Smooth muscle cell (in vitro differentiated cells): ENCODE measurements at regions not wholly inside any gene's neighbourhood (a gene's known extent, or its start where the extent isn't known, plus 50 kb on each side); places are given as distances from the start of the nearest gene placed in this dataset.

Experiments
- DNase-seq: peaks from one replicate; lab custom pipeline; 2025; ENCODE audit not compliant: unreplicated experiment; lab: John Stamatoyannopoulos, UW
- H2AFZ ChIP-seq: fragments of 200-600 bp; sonication (generic); 2 replicates; pipeline ENCODE4 v1.6.0; 2016; ENCODE audit warnings: antibody characterized with exemption, low read depth, mild to moderate bottlenecking
- H3F3A ChIP-seq: fragments of 200-600 bp; sonication (generic); 2 replicates; pipeline ENCODE4 v1.6.0; 2017; ENCODE audit warnings: antibody characterized with exemption, low read depth
- H3K27ac ChIP-seq: fragments of 200-600 bp; sonication (generic); 2 replicates; pipeline ENCODE4 v1.5.1; 2016; ENCODE audit warnings: low read depth, mild to moderate bottlenecking
- H3K27me3 ChIP-seq: fragments of 200-600 bp; sonication (generic); 2 replicates; pipeline ENCODE4 v1.6.1; 2016; ENCODE audit warnings: low read depth, mild to moderate bottlenecking
- H3K36me3 ChIP-seq: fragments of 200-600 bp; sonication (generic); 2 replicates; pipeline ENCODE4 v1.5.1; 2016; ENCODE audit warnings: low read depth
- H3K4me1 ChIP-seq: fragments of 200-600 bp; sonication (generic); 2 replicates; pipeline ENCODE4 v1.5.1; 2016; ENCODE audit warnings: low read depth
- H3K4me2 ChIP-seq: fragments of 200-600 bp; sonication (generic); 2 replicates; pipeline ENCODE4 v1.6.0; 2016; ENCODE audit warnings: mild to moderate bottlenecking
- H3K4me3 ChIP-seq: fragments of 200-600 bp; sonication (generic); 2 replicates; pipeline ENCODE4 v1.5.1; 2016; ENCODE audit warnings: mild to moderate bottlenecking
- H3K79me2 ChIP-seq: fragments of 200-600 bp; sonication (generic); 2 replicates; pipeline ENCODE4 v1.6.0; 2016; ENCODE audit warnings: low read depth, mild to moderate bottlenecking
- H3K9ac ChIP-seq: fragments of 200-600 bp; sonication (generic); 2 replicates; pipeline ENCODE4 v1.6.0; 2016; ENCODE audit warnings: low read depth
- H3K9me3 ChIP-seq: fragments of 200-600 bp; sonication (generic); replicated peaks from 2 replicates; pipeline ENCODE4 v1.5.1; 2016; ENCODE audit warnings: low read depth
- H4K20me1 ChIP-seq: fragments of 200-600 bp; sonication (generic); 2 replicates; pipeline ENCODE4 v1.6.0; 2016; ENCODE audit warnings: low read depth
- WGBS: methylation state at CpG from one replicate; pipeline ENCODE4 v1.1.7; 2016; ENCODE audit warnings: low lambda C conversion rate; 5-methylcytosine and 5-hydroxymethylcytosine counted together
- TF ChIP-seq, protein P1 (sequence below): fragments of 200-600 bp; sonication (generic); IDR thresholded peaks from 2 replicates; pipeline ENCODE4 v1.5.1; 2017; ENCODE audit warnings: borderline replicate concordance, mild to moderate bottlenecking, antibody characterized with exemption; ENCODE audit not compliant: insufficient read depth, poor library complexity, severe bottlenecking

DNA sequence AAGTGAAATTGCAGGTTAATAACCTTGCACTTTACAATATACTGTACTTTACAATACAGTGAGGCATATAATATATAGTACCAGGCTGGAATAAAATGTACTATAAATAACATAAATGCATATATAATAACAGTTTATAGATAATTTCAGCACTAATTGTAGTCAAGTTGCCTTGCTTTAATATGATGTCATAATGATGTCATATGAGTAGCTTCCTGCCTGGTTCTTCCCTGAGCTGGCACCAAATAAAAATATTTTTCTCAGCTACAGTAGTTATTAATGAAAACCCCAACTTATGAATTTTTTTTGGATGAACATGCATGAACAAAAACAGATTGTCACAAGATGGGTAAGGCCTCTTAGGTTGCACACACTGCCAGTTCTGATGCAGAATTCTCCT, 816.7 kb downstream of the XPNPEP1 start:
- Histone ChIP-seq H3K79me2 (no peaks in the 10 kb centered on the region), H3K4me3 (no peak overlapping the region), H2AFZ (no peak overlapping the region), H3K27me3 (no peaks in the 10 kb centered on the region), H3K9me3 (no peaks in the 10 kb centered on the region), H3F3A (no peaks in the 10 kb centered on the region), H3K4me2 (no peak overlapping the region), H3K4me1 (no peaks in the 10 kb centered on the region), H3K9ac (no peak overlapping the region), H4K20me1 (no peaks in the 10 kb centered on the region), H3K27ac (no peak overlapping the region), H3K36me3 (no peaks in the 10 kb centered on the region)
- no peak for DNase-seq
- TF ChIP-seq, protein P1, sequence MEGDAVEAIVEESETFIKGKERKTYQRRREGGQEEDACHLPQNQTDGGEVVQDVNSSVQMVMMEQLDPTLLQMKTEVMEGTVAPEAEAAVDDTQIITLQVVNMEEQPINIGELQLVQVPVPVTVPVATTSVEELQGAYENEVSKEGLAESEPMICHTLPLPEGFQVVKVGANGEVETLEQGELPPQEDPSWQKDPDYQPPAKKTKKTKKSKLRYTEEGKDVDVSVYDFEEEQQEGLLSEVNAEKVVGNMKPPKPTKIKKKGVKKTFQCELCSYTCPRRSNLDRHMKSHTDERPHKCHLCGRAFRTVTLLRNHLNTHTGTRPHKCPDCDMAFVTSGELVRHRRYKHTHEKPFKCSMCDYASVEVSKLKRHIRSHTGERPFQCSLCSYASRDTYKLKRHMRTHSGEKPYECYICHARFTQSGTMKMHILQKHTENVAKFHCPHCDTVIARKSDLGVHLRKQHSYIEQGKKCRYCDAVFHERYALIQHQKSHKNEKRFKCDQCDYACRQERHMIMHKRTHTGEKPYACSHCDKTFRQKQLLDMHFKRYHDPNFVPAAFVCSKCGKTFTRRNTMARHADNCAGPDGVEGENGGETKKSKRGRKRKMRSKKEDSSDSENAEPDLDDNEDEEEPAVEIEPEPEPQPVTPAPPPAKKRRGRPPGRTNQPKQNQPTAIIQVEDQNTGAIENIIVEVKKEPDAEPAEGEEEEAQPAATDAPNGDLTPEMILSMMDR = no peak

DNA sequence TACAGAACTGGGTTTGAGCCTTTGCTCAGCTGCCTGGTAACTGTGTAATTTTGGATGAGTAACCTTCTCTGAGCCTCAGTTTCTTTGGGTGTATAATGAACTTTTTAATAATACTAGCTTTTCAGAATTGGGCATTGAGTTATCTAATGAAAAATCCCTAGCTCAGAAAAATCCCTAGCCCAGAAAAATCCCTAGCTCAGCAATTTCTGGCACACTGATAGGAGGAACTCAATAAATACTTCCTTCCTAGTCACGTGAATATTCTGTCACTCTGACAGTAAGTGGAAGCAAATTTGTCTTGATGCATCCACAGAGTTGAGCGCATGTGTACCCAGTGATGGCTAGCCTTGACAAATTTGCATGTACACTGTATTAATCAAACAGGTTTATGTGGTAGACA, 817.6 kb downstream of the XPNPEP1 start:
- TF ChIP-seq, protein P1 = no peak
- WGBS = 84% methylated on average over 2 of the region's 2 CpGs
- H3K27ac ChIP-seq = no peak overlapping the region

DNA sequence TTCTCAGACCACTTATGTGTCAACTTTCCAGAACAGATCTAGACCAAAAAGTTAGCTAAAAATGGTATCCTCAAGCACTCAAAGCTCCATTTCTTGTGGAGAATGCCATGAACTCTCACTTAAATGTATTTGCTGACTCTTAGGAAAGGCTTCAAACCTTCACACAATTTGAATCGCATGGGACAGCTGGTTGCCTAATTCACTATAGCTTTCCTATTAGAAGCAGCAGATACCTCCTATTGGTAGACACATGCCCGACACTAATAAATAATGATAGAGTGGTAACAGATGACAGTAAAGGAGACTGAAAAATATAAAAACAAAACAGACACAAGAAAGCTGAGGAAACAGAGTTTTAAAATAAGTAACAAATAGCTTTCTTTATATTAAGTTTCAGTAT, 818.5 kb downstream of the XPNPEP1 start:
- Histone ChIP-seq H3K9me3 (no peaks in the 10 kb centered on the region), H4K20me1 (no peaks in the 10 kb centered on the region), H3K4me3 (no peak overlapping the region), H3K36me3 (no peaks in the 10 kb centered on the region), H3K27ac (no peak overlapping the region), H2AFZ (no peak overlapping the region), H3F3A (no peaks in the 10 kb centered on the region), H3K79me2 (no peaks in the 10 kb centered on the region), H3K9ac (no peak overlapping the region), H3K4me1 (no peaks in the 10 kb centered on the region), H3K4me2 (no peak overlapping the region), H3K27me3 (no peaks in the 10 kb centered on the region)
- TF ChIP-seq, protein P1 = no peak
- DNase-seq = no peak
- WGBS = 94% methylated on average over 2 of the region's 2 CpGs

More for the DNA sequence above, 817.6 kb downstream of the XPNPEP1 start:
- Histone ChIP-seq H3K9ac (no peak overlapping the region), H2AFZ (no peak overlapping the region), H3K4me3 (no peak overlapping the region), H4K20me1 (no peaks in the 10 kb centered on the region), H3K36me3 (no peaks in the 10 kb centered on the region), H3K9me3 (no peaks in the 10 kb centered on the region), H3K4me2 (no peak overlapping the region), H3K4me1 (no peaks in the 10 kb centered on the region), H3F3A (no peaks in the 10 kb centered on the region), H3K27me3 (no peaks in the 10 kb centered on the region), H3K79me2 (no peaks in the 10 kb centered on the region)
- DNase-seq = no peak

DNA sequence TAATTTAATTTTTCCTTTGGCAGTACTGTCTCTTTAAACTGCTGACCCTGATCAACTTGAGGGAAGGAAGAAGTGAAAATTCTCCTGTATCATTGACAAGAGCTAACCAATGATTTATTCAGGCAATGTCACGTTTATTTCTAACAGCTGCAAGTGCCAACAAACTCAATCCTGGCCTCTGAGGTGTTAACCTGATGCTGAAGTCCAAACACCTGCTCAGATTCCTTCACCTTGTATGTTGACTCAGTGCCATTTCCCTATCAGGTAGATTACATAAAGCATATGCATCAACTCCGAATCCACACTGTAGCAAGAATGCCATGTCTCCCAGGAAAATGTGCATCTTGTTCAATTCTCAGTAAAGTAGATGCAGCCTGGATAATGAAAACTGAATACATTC, 820.0 kb downstream of the XPNPEP1 start:
- no peaks in the 10 kb centered on the region for H3K36me3 ChIP-seq
- 66% methylated on average over 2 of the region's 2 CpGs for WGBS

More for the DNA sequence above, 820.0 kb downstream of the XPNPEP1 start:
- Histone ChIP-seq H3K27ac (no peak overlapping the region), H3K9ac (no peak overlapping the region), H3K9me3 (no peaks in the 10 kb centered on the region), H4K20me1 (no peaks in the 10 kb centered on the region), H3K4me1 (no peaks in the 10 kb centered on the region), H3K79me2 (no peaks in the 10 kb centered on the region), H3F3A (no peaks in the 10 kb centered on the region), H2AFZ (no peak overlapping the region), H3K4me2 (no peak overlapping the region), H3K27me3 (no peaks in the 10 kb centered on the region), H3K4me3 (no peak overlapping the region)
- TF ChIP-seq, protein P1 = no peak
- no peak for DNase-seq
